GM23338 (cell line): ENCODE measurements at regions not wholly inside any gene's neighbourhood (a gene's known extent, or its start where the extent isn't known, plus 50 kb on each side); places are given as distances from the start of the nearest gene placed in this dataset.

Experiments used
- CREB1 ChIP-seq: fragments of 250-450 bp; sonication (Bioruptor Pico); IDR thresholded peaks from 2 replicates; pipeline ENCODE4 v1.5.0; 2020; ENCODE audit warnings: low read depth, mild to moderate bottlenecking, moderate library complexity
- EZH2 ChIP-seq: fragments of 200-600 bp; sonication (generic); IDR thresholded peaks from one replicate; pipeline ENCODE4 v1.8.0; 2017; ENCODE audit warnings: antibody characterized with exemption, mild to moderate bottlenecking, low read depth; ENCODE audit not compliant: unreplicated experiment
- EZH2phosphoT487 ChIP-seq: fragments of 200-600 bp; sonication (generic); IDR thresholded peaks from one replicate; pipeline ENCODE4 v1.8.1; 2018; ENCODE audit warnings: antibody characterized with exemption; ENCODE audit not compliant: unreplicated experiment
- JUNB ChIP-seq: IDR thresholded peaks from one replicate; pipeline ENCODE4 v1.6.1; 2016; ENCODE audit warnings: antibody characterized with exemption; ENCODE audit not compliant: unreplicated experiment
- TF ChIP-seq, protein P1 (sequence below), 2 experiments: fragments of 200-600 bp in 1 of 2; sonication (generic) in 1 of 2; conservative IDR thresholded peaks; 2 replicates each; pipeline versions ENCODE4 v1.5.1 to v1.6.1; 2016 to 2017; ENCODE audit warnings: antibody characterized with exemption in 2 of 2, low read depth in 2 of 2, mild to moderate bottlenecking in 2 of 2, moderate library complexity in 1 of 2

DNA sequence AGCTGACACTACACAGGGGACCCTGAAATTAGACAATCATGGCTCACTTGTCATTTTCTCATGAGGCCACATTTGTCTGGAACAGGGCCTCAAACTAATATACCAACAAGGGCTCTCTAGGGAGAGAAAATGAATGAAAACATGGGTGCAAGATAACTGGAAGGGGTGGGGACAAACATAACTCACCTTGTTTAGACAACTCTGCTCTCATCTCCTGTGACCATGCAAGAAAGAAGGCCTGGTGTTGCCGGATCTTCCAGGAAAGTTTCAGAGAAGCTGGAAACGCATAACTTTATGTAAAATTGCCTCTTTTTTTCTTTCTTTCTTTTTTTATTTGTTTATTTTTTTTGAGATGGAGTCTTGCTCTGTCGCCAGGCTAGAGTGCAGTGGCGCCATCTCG is 80.4 kb upstream of the SPRED2 start:
- TF ChIP-seq, protein P1, sequence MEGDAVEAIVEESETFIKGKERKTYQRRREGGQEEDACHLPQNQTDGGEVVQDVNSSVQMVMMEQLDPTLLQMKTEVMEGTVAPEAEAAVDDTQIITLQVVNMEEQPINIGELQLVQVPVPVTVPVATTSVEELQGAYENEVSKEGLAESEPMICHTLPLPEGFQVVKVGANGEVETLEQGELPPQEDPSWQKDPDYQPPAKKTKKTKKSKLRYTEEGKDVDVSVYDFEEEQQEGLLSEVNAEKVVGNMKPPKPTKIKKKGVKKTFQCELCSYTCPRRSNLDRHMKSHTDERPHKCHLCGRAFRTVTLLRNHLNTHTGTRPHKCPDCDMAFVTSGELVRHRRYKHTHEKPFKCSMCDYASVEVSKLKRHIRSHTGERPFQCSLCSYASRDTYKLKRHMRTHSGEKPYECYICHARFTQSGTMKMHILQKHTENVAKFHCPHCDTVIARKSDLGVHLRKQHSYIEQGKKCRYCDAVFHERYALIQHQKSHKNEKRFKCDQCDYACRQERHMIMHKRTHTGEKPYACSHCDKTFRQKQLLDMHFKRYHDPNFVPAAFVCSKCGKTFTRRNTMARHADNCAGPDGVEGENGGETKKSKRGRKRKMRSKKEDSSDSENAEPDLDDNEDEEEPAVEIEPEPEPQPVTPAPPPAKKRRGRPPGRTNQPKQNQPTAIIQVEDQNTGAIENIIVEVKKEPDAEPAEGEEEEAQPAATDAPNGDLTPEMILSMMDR (conservative IDR thresholded peaks at IDR 0.05; ENCODE audit: low read depth in 2 of 2) = no peak
- TF ChIP-seq EZH2 (no peak), JUNB (no peak), EZH2phosphoT487 (no peak), CREB1 (CRISPR knock-in tag) (no peak)
